NCI-H2171 treated with DMSO at 0.1 percent for 48 hours (cell line): ENCODE measurements at regions not wholly inside any gene's neighbourhood (a gene's known extent, or its start where the extent isn't known, plus 50 kb on each side); places are given as distances from the start of the nearest gene placed in this dataset.
"Not testable (repeated sequence)": the region's sequence is repeated elsewhere in the genome, so short reads cannot be mapped to it uniquely, and the experiment has no call there.

ENCODE experiments used
- DNase-seq: peaks from one replicate; lab custom pipeline; 2025; lab: John Stamatoyannopoulos, UW

DNA sequence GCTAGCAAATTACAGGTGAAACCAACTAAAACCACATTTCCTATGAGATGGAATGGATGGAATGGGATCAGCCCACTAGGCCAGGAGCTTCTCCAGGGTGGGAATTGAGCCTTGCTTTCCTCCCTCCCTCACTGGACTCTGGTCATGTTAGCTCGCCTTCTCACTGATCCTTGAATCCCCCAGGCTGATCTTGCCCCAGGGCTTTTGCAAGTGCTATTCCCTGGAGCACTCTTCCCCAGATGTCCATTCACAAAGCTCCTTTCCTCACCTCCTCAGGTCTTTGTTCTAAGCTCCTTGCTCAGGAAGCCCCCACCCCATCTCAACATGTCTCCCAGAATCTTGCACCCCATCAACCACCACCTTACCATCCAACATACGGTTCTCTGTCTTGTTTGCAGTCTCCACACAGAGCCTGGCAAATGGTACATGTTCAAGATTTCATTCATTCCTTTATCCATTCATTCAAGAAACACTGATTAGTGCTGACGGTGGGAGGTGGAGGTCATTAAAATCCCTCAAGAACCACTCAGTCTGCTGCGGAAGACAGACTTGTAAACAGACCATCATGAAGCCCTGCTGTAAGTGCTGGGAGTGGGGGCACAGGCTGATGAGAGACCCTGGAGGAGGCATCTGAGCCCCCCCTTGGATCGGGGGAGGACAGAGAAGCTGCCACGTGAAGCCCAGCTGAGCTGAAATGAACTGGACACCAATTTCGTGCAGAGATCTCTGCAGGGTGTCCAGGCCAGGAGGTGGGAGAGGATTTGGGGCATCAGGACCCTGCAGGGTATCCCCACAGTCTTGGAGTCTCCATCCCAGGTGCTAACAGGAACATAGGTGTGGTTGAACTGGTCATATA is 141.7 kb downstream of the BARX1 start:
- DNase-seq, result no peak

DNA sequence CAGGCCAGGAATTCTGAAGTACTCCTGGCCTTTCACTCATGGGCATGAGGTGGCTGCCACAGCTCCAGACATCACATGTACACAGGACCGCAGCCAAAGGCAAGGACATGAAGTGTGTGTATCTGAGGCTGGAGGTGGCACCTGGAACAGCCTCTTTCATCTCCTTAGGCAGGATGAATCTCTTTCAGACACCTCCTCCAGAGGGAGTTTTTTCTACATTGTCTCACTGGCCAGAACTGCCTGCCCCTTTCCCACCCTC is 142.8 kb downstream of the BARX1 start:
- no peak for DNase-seq

GRCh38 chr9:93810028-93810971 is 144.9 kb downstream of the BARX1 start:
- no peak for DNase-seq

GRCh38 chr9:93809204-93809940 is 145.8 kb downstream of the BARX1 start:
- DNase-seq, result no peak

GRCh38 chr9:93808115-93809029 is 146.8 kb downstream of the BARX1 start:
- DNase-seq, result no peak

DNA sequence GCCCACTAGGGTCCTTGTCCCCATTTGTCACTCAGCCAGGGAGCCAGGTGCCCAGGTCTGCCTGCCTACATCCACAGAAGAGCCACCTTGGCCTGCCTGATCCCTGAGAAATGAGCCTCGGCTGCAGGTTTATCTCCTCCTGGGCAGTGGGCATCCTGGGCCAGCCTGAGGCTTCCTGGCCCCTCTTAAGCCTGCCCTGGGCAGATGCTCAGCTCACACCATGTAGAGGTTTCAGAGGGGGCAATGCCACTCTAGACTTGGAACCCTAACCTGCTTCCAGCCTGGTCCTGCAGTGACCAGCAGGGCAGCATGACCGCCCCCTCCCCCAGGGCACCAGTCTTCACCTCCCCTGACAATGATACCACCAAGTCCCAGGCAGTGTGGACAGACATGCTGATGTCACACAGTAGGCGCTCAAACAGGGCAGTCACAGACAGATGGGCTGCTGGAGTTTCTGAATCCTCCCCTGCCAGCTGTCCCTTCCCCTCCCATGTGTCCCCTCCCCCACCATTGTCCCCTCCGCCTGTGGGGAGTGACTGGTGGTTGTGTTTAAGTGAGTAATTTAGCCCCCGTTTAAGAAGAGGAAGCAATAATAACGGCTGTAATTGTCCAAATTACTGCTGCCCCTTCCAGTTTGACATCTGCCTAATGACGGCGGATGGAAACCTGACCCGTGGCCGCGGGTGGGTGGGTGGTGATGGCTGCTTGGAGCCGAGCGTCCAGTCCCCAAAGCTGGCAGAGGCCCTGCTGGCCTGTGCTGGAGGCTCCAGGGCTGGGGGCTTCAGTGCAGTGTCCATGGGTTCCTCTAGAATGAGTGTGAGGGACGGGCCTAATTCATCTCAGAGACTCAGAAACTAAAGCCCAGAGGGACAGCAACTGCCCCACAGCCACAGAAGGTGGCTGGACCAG is 147.7 kb downstream of the BARX1 start:
- no peak for DNase-seq

DNA sequence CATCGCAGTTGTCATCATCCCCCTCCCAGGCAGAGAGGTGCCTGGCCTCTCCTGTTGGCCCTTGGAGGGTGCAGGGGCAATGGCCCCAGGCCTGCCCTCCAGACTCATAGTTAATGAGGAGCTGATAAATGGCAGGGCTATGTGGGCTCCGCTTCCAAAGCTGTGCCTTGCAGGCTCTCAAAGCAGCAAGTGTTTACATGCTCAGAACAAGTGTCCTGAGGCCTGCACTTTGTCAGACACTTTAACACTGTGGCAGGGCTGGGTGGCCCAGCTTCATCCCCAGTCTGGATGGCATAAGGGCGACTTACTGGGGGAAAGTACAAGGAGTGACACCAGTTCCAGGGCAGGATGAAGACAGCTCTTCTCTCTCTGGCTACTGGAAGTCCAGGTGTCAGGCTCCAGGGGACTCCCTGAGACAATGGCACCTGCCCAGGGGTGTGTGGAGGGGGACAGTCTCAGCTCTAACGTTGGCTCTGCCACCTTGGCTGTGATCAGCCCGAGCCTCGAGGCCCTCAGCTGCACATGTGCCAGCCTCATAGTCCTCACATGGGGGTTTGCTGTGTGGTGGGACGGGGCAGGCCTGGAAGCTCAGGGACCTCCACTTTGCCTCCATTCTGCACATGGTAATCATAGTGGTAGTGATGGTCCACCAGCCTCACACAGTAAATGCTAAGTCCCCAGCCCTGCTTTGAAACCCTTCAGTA is 153.4 kb downstream of the BARX1 start:
- no peak for DNase-seq

DNA sequence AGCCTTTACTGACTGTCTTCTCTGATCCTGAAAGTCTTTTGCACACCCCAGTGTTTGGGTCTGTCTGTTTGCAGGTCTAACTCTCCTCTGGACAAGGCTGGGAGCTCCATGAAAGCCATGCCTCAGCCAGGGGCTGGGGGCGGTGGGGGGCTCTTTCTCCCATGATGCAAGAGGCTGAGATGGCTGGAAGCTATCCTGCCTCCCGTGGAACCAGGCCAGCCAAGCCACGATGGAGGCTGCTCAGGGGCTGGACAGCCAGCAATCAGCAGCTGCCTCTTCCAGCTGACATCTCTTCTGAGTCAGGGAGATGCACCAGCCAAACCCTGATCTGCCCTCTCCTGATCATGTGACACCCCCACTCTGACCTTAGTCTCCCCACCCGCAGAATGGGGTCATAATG is 154.0 kb downstream of the BARX1 start:
- no peak for DNase-seq

DNA sequence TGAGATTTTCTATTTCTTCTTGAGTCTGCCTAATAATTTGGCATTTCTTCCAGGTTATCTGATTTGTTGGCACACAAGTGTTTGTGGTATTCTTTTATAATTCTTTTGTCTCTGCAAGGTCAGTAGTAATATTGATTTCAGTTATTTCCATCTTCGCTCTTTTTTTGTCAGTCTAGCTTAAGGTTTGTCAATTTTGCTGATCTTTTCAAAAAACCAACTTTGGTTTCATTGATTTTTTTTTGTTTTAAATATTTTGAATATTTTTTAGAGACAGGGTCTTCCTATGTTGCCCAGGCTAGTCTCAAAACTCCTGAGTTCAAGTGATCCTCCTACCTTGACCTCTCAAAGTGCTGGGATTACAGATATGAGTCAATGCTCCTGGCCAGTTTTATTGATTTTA is 162.8 kb downstream of the BARX1 start:
- DNase-seq, result no peak

- DNase-seq, result no peak
Observed at GRCh38 chr9:93786204-93786603, 169.0 kb downstream of the BARX1 start.

DNA sequence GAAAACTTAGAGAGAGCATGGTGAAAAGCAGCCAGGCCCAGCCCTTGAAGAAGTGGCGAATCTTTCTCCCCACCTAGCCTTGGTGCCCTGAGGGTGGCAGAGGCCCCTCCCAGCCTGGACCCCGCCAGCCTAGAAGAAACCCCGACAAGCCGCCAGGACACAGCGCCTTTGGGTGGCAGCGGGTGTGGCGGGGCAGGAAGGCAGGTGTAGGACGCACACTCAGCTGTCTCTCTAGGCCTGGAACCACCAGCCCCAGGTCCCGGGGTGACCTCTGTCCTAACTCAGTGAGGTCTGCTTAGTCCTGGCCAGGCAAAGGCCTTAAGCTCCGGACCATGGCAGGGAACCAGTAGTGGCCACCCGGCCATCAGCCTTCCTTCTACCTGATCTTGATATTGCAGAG is 178.3 kb downstream of the BARX1 start:
- DNase-seq, result no peak

- DNase-seq, result no peak
Observed at GRCh38 chr9:93776256-93776655, 178.9 kb downstream of the BARX1 start.

GRCh38 chr9:93774331-93775102 is 180.6 kb downstream of the BARX1 start:
- no peak for DNase-seq

GRCh38 chr9:93771276-93771675 is 183.9 kb downstream of the BARX1 start:
- DNase-seq, result no peak

DNA sequence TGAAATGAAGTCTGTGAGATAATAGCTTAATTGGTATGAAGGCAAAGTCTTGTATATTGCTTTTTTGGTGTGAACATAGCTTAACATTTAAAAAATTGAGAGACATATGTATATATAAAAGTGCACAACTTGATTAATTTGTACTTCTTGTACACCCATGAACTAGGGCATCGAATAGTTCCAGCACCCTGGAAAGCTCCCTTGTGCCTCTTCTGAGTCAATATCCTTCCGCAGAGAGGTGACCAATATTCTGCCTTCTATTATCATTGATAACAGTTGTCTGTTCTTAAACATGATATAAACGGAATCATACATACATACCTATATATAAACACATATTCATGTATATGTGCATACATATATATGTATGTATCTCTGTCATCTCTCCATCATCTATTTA is 185.4 kb downstream of the PHF2 start:
- no peak for DNase-seq

- DNase-seq, result no peak
Observed at GRCh38 chr9:93750045-93750444, 173.7 kb downstream of the PHF2 start.

GRCh38 chr9:93748827-93749226 is 172.4 kb downstream of the PHF2 start:
- DNase-seq, result not testable (repeated sequence)

DNA sequence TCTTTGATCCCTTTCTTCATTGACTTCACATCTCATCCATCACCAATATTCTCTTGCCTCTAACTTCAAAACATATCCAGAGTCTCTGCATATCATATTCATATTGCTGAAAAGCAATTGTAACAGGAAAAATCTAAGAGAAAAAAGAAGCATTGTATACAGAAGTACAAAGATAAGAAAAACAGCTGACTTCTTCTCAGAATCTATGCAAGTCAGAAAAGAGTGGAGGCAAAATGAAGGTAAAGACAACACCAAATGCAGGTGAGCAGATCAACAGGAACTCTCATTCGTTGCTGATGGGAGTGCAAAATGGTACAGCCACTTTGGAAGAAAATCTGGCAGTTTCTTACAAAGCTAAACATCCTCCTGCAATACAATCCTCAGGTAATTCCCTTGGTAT is 155.6 kb downstream of the PHF2 start:
- DNase-seq, result no peak

DNA sequence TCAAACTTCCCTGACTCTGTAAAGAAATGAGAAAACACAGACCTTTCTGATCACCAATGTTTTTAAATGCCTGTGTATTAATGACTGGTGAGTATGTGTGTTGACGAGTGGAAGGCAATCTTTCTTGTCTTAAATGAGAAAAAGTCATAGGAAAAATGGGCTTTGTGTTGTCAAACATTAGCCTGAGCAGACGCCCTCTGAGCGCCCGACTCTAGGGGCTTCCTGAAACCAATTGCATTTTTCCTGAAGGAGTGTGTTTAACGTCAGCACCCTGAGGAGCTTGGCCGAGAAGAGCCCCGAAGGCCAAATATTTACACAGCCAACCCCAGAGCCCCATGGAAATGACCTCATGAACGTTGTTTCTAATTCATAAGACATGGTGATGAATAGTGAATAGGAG is 154.3 kb downstream of the PHF2 start:
- no peak for DNase-seq
